ENCODE measurements at regions not wholly inside any gene's neighbourhood (a gene's known extent, or its start where the extent isn't known, plus 50 kb on each side); places are given as distances from the start of the nearest gene placed in this dataset.

GRCh38 chr11:134516529-134516928, 104.5 kb upstream of the B3GAT1 start:
- Histone ChIP-seq H2AFZ (ENCODE audit: low read length) (no peak overlapping the region), H3K79me2 (ENCODE audit: insufficient read depth, low read length) (no peaks in the 10 kb centered on the region), H3K27me3 (ENCODE audit: insufficient read depth, low read length) (no peaks in the 10 kb centered on the region), H3K4me2 (ENCODE audit: low read length) (no peak overlapping the region), H3F3A (ENCODE audit: insufficient read depth, low read length) (no peaks in the 10 kb centered on the region), H3K9me3 (ENCODE audit: low read length) (no peaks in the 10 kb centered on the region), H3K4me3 (ENCODE audit: low read depth, low read length, poor library complexity, severe bottlenecking) (no peak overlapping the region), H3K27ac (ENCODE audit: low read depth, low read length, poor library complexity, severe bottlenecking) (no peak overlapping the region), H3K9me2 (ENCODE audit: low read depth, low read length) (no peaks in the 10 kb centered on the region), H3K4me1 (ENCODE audit: insufficient read depth, low read length, severe bottlenecking) (no peaks in the 10 kb centered on the region), H3K36me3 (ENCODE audit: insufficient read depth, low read length) (no peaks in the 10 kb centered on the region), H3K9ac (ENCODE audit: low read length) (no peak overlapping the region), H4K20me1 (ENCODE audit: insufficient read depth, low read length) (no peaks in the 10 kb centered on the region)
- TF ChIP-seq CTCF (IDR thresholded peaks at IDR 0.05; ENCODE audit: low read length): no peak

- H3K79me2 ChIP-seq (ENCODE audit: insufficient read depth, low read length): no peaks in the 10 kb centered on the region
- no peaks in the 10 kb centered on the region for H3K9me2 ChIP-seq (ENCODE audit: low read depth, low read length)
- no peak overlapping the region for H3K27ac ChIP-seq (ENCODE audit: low read depth, low read length, poor library complexity, severe bottlenecking)
- no peak overlapping the region for H3K4me3 ChIP-seq (ENCODE audit: low read depth, low read length, poor library complexity, severe bottlenecking)
- no peak overlapping the region for H3K9ac ChIP-seq (ENCODE audit: low read length)
- H3K9me3 ChIP-seq (ENCODE audit: low read length): no peaks in the 10 kb centered on the region
- no peaks in the 10 kb centered on the region for H3K4me1 ChIP-seq (ENCODE audit: insufficient read depth, low read length, severe bottlenecking)
- no peak overlapping the region for H2AFZ ChIP-seq (ENCODE audit: low read length)
- H3K27me3 ChIP-seq (ENCODE audit: insufficient read depth, low read length): no peaks in the 10 kb centered on the region
- TF ChIP-seq EZH2 (IDR thresholded peaks at IDR 0.05; ENCODE audit: borderline replicate concordance, low read length): no peak
- no peak for TF ChIP-seq CTCF (IDR thresholded peaks at IDR 0.05; ENCODE audit: low read length)
- H3K36me3 ChIP-seq (ENCODE audit: insufficient read depth, low read length): no peaks in the 10 kb centered on the region
- no peak overlapping the region for H3K4me2 ChIP-seq (ENCODE audit: low read length)
- no peaks in the 10 kb centered on the region for H4K20me1 ChIP-seq (ENCODE audit: insufficient read depth, low read length)
- H3F3A ChIP-seq (ENCODE audit: insufficient read depth, low read length): no peaks in the 10 kb centered on the region
Measured at GRCh38 chr11:134515081-134515960, 103.3 kb upstream of the B3GAT1 start.

- H4K20me1 ChIP-seq (ENCODE audit: insufficient read depth, low read length): no peaks in the 10 kb centered on the region
- no peaks in the 10 kb centered on the region for H3K27me3 ChIP-seq (ENCODE audit: insufficient read depth, low read length)
- no peaks in the 10 kb centered on the region for H3K79me2 ChIP-seq (ENCODE audit: insufficient read depth, low read length)
- TF ChIP-seq CTCF (IDR thresholded peaks at IDR 0.05; ENCODE audit: low read length) (no peak), EZH2 (IDR thresholded peaks at IDR 0.05; ENCODE audit: borderline replicate concordance, low read length) (no peak)
- H3F3A ChIP-seq (ENCODE audit: insufficient read depth, low read length): no peaks in the 10 kb centered on the region
- no peaks in the 10 kb centered on the region for H3K36me3 ChIP-seq (ENCODE audit: insufficient read depth, low read length)
- no peak overlapping the region for H3K4me2 ChIP-seq (ENCODE audit: low read length)
- H3K4me1 ChIP-seq (ENCODE audit: insufficient read depth, low read length, severe bottlenecking): no peaks in the 10 kb centered on the region
- H3K9me2 ChIP-seq (ENCODE audit: low read depth, low read length): no peaks in the 10 kb centered on the region
- H3K27ac ChIP-seq (ENCODE audit: low read depth, low read length, poor library complexity, severe bottlenecking): no peak overlapping the region
- H3K9me3 ChIP-seq (ENCODE audit: low read length): no peaks in the 10 kb centered on the region
- H3K9ac ChIP-seq (ENCODE audit: low read length): no peak overlapping the region
- H2AFZ ChIP-seq (ENCODE audit: low read length): no peak overlapping the region
- no peak overlapping the region for H3K4me3 ChIP-seq (ENCODE audit: low read depth, low read length, poor library complexity, severe bottlenecking)
Measured at GRCh38 chr11:134514354-134514951, 102.4 kb upstream of the B3GAT1 start.

Measured in OCI-LY1 (cell line).